ENCODE measurements at regions not wholly inside any gene's neighbourhood (a gene's known extent, or its start where the extent isn't known, plus 50 kb on each side); places are given as distances from the start of the nearest gene placed in this dataset.

GRCh38 chr17:79246225-79247190 lies 171.9 kb downstream of the ENGASE start:
- no peak for DNase-seq (ENCODE audit: low read depth)

GRCh38 chr17:79244665-79245064 lies 170.0 kb downstream of the ENGASE start:
- no peak for DNase-seq (ENCODE audit: low read depth)

GRCh38 chr17:79243996-79244395 lies 169.4 kb downstream of the ENGASE start:
- no peak for DNase-seq (ENCODE audit: low read depth)

- DNase-seq (ENCODE audit: low read depth), result no peak
Measured at GRCh38 chr17:79243603-79243990, 169.0 kb downstream of the ENGASE start.

- no peak for DNase-seq (ENCODE audit: low read depth)
Measured at GRCh38 chr17:79242873-79243602, 168.4 kb downstream of the ENGASE start.

GRCh38 chr17:79242393-79242792 lies 167.8 kb downstream of the ENGASE start:
- no peak for DNase-seq (ENCODE audit: low read depth)

GRCh38 chr17:79241616-79242015 lies 167.0 kb downstream of the ENGASE start:
- no peak for DNase-seq (ENCODE audit: low read depth)

- DNase-seq (ENCODE audit: low read depth), result no peak
Measured at GRCh38 chr17:79239205-79239604, 164.6 kb downstream of the ENGASE start.

GRCh38 chr17:79237448-79238053 lies 162.9 kb downstream of the ENGASE start:
- no peak for DNase-seq (ENCODE audit: low read depth)

GRCh38 chr17:79235808-79236207 lies 161.2 kb downstream of the ENGASE start:
- no peak for DNase-seq (ENCODE audit: low read depth)

- no peak for DNase-seq (ENCODE audit: low read depth)
Measured at GRCh38 chr17:79233916-79234551, 159.4 kb downstream of the ENGASE start.

- DNase-seq (ENCODE audit: low read depth), result no peak
Measured at GRCh38 chr17:79232957-79233356, 158.3 kb downstream of the ENGASE start.

GRCh38 chr17:79231766-79232287 lies 157.2 kb downstream of the ENGASE start:
- no peak for DNase-seq (ENCODE audit: low read depth)

GRCh38 chr17:79230576-79230975 lies 156.0 kb downstream of the ENGASE start:
- DNase-seq (ENCODE audit: low read depth), result no peak

GRCh38 chr17:79226037-79226436 lies 151.4 kb downstream of the ENGASE start:
- DNase-seq (ENCODE audit: low read depth), result no peak

GRCh38 chr17:79224903-79225302 lies 150.3 kb downstream of the ENGASE start:
- no peak for DNase-seq (ENCODE audit: low read depth)

- no peak for DNase-seq (ENCODE audit: low read depth)
Measured at GRCh38 chr17:79224476-79224875, 149.9 kb downstream of the ENGASE start.

GRCh38 chr17:79223953-79224352 lies 149.3 kb downstream of the ENGASE start:
- DNase-seq (ENCODE audit: low read depth), result no peak

GRCh38 chr17:79223471-79223870 lies 148.8 kb downstream of the ENGASE start:
- no peak for DNase-seq (ENCODE audit: low read depth)

- DNase-seq (ENCODE audit: low read depth), result no peak
Measured at GRCh38 chr17:79221597-79221996, 147.0 kb downstream of the ENGASE start.

GRCh38 chr17:79220713-79221291 lies 146.2 kb downstream of the ENGASE start:
- no peak for DNase-seq (ENCODE audit: low read depth)

Measured in M059J (cell line).